HT1080 (cell line): ENCODE measurements at regions not wholly inside any gene's neighbourhood (a gene's known extent, or its start where the extent isn't known, plus 50 kb on each side); places are given as distances from the start of the nearest gene placed in this dataset.
A peak's percentile ranks its signal among the peaks of the same experiment; 100 is the strongest.

ENCODE experiments used
- DNase-seq: peaks from one replicate; pipeline ENCODE4 v3.0.0-alpha.2; 2015; ENCODE audit warnings: low read depth

DNA sequence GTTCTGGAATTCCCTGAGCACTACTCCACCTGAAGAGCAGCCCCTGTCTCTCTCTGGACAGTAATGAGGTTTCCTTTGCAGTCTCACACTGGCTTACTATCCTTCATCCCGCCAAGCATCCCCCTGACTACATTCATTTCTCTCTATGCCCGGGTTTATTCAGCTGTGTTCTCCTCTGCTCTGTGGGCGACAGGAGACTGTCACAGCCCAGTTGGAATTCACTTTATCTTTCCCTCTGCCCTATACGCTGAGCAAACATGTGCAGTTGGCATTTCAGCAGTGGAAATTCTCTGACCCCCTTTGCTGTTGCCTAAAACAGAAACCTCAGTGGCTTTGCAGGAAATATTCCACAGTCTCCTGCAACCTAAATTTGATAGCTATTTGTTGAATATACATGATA is 83.5 kb upstream of the MAX start:
- DNase-seq, result no peak

GRCh38 chr14:65186951-65187350 is 84.6 kb upstream of the MAX start:
- no peak for DNase-seq

DNA sequence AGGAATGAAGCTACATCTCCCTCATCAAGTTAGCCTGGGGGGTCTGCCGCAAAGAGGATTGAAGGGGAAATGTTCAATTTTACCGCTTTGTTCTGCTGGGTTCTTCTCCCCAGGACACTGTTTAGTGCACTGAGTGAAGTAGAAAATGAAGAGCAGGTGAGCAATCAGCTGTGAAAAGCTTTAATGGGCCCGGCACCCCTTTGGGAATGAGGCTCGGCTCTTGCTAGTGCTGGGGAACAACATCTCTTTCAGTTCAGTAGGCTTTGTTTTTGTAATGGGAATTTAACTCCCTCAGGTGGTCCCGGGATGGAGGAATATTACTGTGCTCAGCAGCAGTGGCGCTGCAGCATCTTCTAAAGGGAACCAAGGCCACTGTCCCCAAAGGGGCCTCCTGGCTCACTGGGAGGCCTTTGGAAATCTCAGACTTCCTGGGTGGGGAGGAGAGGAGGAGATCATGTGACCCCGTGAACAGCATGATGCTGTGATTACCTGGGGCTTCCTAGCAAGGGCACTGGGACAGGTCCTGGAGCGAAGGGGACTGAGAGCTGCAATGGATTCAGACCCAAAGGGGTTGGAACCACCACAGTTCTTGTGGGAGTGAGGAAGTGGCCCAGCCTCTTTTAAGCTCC is 85.2 kb upstream of the MAX start:
- DNase-seq, result no peak

DNA sequence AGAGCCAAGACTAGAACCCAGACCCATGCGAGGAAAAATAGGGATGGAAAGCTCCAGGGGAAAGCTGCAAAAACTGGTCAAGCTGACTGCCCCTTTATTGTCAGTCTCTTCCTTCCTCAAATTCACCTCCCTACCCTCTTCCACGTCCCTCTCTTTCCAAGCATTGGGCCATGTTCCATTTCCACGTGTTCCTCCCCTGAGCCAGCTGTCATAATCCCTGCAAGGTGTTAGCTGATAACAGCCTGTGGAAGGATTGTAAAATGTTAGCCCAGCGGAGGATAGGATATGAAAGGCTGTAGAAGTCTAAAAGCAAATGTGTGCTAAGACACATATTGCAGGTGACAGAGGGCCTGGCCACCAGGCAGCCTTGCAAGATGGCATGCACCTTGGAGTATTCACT is 88.0 kb upstream of the MAX start:
- no peak for DNase-seq

- no peak for DNase-seq
These were observed 89.4 kb upstream of the MAX start for GRCh38 chr14:65191716-65192115.

GRCh38 chr14:65192686-65193085 is 90.4 kb upstream of the MAX start:
- no peak for DNase-seq

DNA sequence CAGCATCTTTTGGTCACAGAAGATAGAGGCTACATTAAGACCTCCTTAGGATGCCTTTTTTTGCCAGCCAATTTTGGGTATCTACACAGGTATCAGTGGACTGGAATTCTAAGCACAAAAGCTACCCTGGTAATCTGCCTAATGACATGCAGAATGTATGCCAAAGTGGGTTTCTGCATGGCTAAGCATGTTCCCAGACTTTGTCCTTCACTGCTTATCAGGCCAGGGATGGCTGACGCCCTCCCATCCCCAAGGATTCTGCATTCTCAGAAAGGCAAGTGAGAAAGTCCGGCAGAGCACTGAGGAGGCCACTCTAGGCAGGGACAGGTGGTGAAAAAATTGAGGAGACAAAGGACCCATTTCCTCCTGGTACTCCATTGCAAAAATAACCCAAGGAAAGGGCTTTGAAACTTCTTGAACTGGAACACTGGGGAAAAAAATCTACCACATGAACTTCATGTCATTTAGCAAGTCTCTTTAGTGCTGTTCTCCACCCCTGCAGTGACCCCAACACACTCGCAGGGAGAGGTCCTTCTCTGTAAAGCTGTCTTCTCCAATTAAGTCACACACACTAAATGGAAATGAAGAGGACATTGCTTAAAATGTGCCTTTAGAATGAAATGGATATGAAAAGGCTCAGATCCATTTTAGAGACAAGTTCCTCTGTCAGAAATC is 91.7 kb upstream of the MAX start:
- DNase-seq, result no peak

DNA sequence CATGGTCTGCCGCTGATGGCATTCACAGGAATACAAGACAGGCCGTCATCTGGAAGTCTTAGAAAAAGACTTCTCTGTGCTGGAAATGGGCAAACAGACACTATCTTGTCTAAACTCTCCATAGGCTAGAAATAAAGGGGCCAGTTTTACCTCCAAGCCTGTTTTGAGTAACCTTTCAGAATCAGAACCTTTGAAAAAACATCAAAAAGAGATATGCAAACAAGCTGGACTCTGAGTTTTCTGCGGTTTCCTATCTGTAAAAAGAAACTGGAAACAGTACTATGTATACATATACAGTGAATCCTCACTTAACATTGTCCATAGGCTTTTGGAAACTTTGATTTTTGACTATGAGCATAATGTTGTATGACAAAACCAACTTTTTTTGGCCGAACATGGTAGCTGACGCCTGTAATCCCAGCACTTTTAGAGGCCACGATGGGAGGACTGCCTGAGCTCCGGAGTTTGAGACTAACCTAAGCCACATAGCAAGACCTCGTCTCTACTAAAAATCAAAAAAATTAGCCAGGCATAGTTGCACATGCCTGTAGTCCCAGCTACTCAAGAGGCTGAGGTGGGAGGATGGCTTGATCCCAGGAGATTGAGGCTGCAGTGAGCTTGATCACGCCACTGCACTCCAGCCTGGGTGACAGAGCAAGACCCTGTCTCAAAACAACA is 92.9 kb upstream of the MAX start:
- DNase-seq, result no peak

DNA sequence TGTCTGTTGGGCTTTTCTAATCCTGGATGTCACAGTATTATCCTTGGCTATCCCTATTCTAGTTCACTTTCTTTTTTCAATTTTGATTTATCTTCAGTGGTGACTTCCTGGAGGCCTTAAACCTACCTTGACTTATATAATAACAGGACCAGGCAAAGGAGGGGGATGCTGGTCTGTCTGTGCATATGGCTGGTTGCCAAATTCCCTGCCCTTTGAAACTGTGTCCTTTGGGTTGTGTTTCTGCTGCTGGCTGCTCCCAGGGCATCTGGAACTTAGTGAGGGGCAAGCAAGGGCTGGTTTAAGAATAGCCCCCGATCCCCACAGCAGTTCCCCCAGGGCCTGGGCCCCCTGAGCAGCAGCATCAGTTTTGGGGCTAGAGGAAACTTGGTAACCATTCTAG is 96.0 kb upstream of the MAX start:
- DNase-seq, result no peak

- no peak for DNase-seq
These were observed 98.1 kb upstream of the MAX start for GRCh38 chr14:65200454-65200853.

- DNase-seq, result no peak
These were observed 101.3 kb upstream of the MAX start for GRCh38 chr14:65203574-65203973.

DNA sequence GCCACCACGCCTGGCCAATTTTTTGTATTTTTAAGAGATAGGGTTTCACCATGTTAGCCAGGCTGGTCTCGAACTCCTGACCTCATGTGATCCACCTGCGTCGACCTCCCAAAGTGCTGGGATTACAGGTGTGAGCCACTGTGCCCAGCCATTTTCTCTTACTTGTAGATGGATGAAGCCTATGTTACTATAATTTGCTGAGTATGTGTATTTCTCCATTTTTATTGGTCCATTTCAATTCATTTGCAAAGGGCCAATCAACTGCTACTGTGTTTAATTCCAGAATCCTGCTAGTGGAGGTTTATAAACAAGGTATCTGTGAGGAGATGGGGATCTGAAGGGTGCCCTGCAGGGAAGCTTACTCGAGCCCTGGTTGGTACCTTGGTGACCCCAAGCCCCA is 101.7 kb upstream of the MAX start:
- DNase-seq, result no peak

- DNase-seq, result no peak
These were observed 103.7 kb upstream of the MAX start for GRCh38 chr14:65206078-65206447.

DNA sequence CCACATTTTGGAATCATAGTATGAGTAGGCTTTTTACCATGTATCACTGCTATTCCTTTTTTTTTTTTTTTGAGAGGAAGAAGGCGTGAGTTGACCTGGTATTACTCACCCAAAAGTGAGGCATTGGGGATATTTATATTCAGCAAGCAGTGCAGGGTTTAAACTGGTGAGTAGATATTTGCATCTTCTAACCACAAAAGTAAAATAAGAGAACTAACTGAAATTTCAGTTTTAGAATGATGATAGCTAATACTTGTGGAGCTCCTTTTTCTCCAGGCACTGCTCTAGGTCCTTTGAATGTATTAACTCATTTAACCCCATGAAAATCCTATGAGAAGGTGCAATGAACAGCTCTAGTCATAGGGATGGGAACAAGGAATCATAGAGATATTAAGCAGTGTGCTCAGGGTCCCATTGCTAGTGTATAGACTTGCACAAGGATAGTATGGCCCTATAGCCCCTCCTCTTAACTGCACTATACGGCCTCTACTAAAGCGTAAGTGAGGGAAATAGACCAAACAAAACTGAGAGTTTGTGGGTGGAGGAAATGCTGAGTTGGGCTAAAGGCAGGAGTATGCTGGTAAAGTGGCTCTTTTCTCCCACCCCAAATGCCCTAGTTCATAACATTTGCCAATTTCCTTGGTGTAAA is 104.3 kb upstream of the MAX start:
- peak; percentile 93 for DNase-seq

DNA sequence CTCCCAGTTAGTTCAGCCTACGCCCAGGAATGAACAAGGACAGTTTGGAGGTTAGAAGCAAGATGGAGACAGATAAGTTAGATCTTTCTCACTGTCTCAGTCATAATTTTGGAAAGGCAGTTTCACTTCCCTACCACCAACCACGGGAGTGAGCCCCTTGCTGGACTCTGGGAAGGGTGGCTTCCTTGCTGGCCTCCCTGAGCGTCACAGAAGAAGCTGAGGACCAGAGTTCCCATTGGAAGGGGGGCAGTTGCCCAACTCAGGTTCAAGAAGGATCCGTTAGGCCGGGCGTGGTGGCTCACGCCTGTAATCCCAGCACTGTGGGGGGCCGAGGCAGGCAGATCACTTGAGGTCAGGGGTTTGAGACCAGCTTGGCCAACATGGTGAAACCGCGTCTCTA is 106.2 kb upstream of the MAX start:
- no peak for DNase-seq

DNA sequence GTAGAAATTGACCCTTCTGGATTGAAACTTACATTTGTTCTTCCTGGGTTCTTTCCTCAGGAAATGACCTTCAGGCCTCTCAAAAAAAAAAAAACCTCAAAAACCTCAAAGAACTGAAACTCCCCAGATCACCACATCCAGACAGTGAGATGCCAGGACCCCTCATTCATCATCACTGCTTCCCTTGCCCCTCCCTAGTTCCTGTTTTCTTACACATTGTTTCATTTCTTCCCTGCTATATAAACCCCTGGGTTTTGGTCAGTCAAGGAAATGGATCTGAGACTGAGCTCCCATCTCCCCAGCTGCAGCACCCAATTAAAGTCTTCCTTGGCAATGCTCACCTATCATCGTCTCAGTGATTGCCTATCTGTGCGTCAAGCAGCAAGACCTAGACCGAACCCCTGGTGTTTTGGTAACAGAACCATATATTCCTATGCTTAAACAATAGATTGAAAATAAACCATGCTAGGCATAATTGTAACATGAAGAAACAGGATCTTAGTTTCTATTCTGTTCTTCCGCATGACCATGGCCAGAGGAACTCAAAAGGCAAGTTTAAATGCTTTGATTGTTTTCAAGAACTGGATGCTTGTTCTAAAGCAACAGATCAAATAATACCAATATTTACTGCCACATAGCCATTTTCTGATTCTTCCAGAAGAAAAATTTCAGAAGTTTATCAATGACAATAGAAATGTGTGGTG is 108.0 kb upstream of the MAX start:
- peak; percentile 95 for DNase-seq

- no peak for DNase-seq
These were observed 108.5 kb upstream of the MAX start for GRCh38 chr14:65210822-65211182.

DNA sequence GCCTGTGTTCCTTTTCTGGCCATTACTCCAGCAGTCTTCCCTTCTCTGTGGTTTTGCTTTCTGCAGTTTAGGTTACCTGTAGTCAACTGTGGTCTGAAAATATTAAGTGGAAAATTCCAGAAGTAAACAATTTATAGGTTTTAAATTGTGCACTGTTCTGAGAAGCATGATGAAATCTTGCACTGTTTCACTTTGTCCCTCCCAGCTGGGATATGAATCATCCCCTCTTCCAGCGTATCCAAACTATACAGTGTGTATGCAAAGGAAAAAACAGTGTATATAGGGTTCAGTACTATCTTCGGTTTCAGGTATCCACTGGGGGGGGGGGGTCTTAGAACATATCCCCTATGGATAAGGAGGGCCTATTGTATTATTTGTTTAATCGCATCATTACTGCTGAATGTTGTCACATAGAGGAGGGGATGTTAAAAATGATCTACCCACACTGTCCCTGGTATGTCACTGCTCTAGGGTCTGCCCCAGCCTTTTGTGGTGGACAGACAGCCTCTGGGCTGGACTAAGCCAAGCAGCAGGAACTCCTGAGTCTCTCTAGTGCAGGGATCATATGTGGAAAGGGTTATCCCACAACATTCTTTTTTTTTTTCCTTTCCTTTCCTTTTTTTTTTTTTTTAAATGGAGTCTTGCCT is 109.1 kb upstream of the MAX start:
- DNase-seq, result peak; percentile 74

- DNase-seq, result no peak
These were observed 111.0 kb upstream of the MAX start for GRCh38 chr14:65213316-65213715.

- no peak for DNase-seq
These were observed 112.4 kb upstream of the MAX start for GRCh38 chr14:65214741-65215140.

DNA sequence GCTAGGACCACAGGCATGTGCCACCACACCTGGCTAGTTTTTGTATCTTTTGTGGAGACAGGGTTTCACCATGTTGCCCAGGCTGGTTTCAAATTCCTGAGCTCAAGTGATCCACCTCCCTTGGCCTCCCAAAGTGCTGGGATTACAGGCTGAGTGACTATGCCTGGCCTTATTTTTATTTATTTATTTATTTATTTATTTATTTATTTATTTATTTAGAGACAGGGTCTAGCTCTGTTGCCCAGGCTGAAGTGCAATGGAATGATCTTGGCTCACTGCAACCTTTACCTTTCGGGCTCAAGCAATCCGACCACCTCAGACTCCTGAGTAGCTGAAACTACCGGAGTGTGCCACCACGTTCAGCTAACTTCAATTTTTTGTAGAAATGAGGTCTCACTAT is 117.0 kb upstream of the MAX start:
- no peak for DNase-seq
